H1 (cell line): ENCODE measurements at regions not wholly inside any gene's neighbourhood (a gene's known extent, or its start where the extent isn't known, plus 50 kb on each side); places are given as distances from the start of the nearest gene placed in this dataset.

ENCODE experiments used
- CEBPB ChIP-seq: IDR thresholded peaks from 2 replicates; pipeline ENCODE4 v1.6.1; 2012; ENCODE audit warnings: low read depth, low read length
- CTCF ChIP-seq, 3 experiments: IDR thresholded peaks; 1 replicate in 2 of 3; 2 replicates in 1 of 3; pipeline versions ENCODE4 v1.5.1 to v1.6.1; 2011; ENCODE audit warnings: low read length in 3 of 3, mild to moderate bottlenecking in 3 of 3, inconsistent platforms in 2 of 3, low read depth in 1 of 3, moderate library complexity in 1 of 3; ENCODE audit not compliant: insufficient read depth in 1 of 3; ENCODE audit errors: control extremely low read depth in 1 of 3
- EGR1 ChIP-seq: IDR thresholded peaks from 2 replicates; pipeline ENCODE4 v1.6.1; 2011; ENCODE audit warnings: low read depth, low read length, borderline replicate concordance
- EZH2 ChIP-seq: fragments of 200-600 bp; sonication (generic); IDR thresholded peaks from 2 replicates; pipeline ENCODE4 v1.7.1; 2012; ENCODE audit warnings: low read depth, mild to moderate bottlenecking, moderate library complexity, low read length, inconsistent platforms; ENCODE audit not compliant: severe bottlenecking
- FOSL1 ChIP-seq: IDR thresholded peaks from 2 replicates; pipeline ENCODE4 v1.6.1; 2011; ENCODE audit warnings: mild to moderate bottlenecking, low read depth, low read length, moderate library complexity; ENCODE audit not compliant: insufficient read depth
- GABPA ChIP-seq: IDR thresholded peaks from 2 replicates; pipeline ENCODE4 v1.6.1; 2011; ENCODE audit warnings: mild to moderate bottlenecking, low read length, moderate library complexity, borderline replicate concordance; ENCODE audit not compliant: insufficient read depth
- JUN ChIP-seq: IDR thresholded peaks from 2 replicates; pipeline ENCODE4 v1.6.1; 2011; ENCODE audit warnings: low read depth, mild to moderate bottlenecking, improper control_type of control experiment, low read length
- KDM1A ChIP-seq: fragments of 200-600, 300-600 bp; sonication (generic); IDR thresholded peaks from 2 replicates; pipeline ENCODE4 v1.7.1; 2016; ENCODE audit warnings: mild to moderate bottlenecking, low read length, borderline replicate concordance
- MAX ChIP-seq: IDR thresholded peaks from 2 replicates; pipeline ENCODE4 v1.6.1; 2012; ENCODE audit warnings: inconsistent platforms
- POLR2A ChIP-seq, 2 experiments: IDR thresholded peaks; 1 replicate in 1 of 2; 2 replicates in 1 of 2; pipeline ENCODE4 v1.6.1; 2011; ENCODE audit warnings: low read depth in 2 of 2, low read length in 2 of 2, mild to moderate bottlenecking in 2 of 2; ENCODE audit errors: control extremely low read depth in 1 of 2
- POLR2AphosphoS5 ChIP-seq: IDR thresholded peaks from 2 replicates; pipeline ENCODE4 v1.6.1; 2011; ENCODE audit warnings: low read depth, low read length
- SIX5 ChIP-seq: IDR thresholded peaks from 2 replicates; pipeline ENCODE4 v1.6.1; 2011; ENCODE audit warnings: mild to moderate bottlenecking, low read depth, low read length
- SRF ChIP-seq: IDR thresholded peaks from 2 replicates; pipeline ENCODE4 v1.6.1; 2011; ENCODE audit warnings: mild to moderate bottlenecking, low read depth, low read length, moderate library complexity
- TAF1 ChIP-seq: IDR thresholded peaks from 2 replicates; pipeline ENCODE4 v1.6.1; 2011; ENCODE audit warnings: mild to moderate bottlenecking, low read depth, low read length

- TF ChIP-seq CTCF (IDR thresholded peaks at IDR 0.05; ENCODE audit: control extremely low read depth in 1 of 3, insufficient read depth in 1 of 3, low read depth in 1 of 3, low read length in 3 of 3) (no peak), JUN (no peak), EZH2 (no peak), POLR2A (IDR thresholded peaks at IDR 0.05; ENCODE audit: control extremely low read depth in 1 of 2, low read depth in 2 of 2, low read length in 2 of 2) (no peak), EGR1 (no peak), SRF (no peak), MAX (no peak), CEBPB (no peak), FOSL1 (no peak), TAF1 (no peak), GABPA (no peak), KDM1A (no peak), SIX5 (no peak), POLR2AphosphoS5 (no peak)
These were observed 195.9 kb downstream of the SNX19 start for GRCh38 chr11:130720232-130721022.
